ENCODE measurements at regions not wholly inside any gene's neighbourhood (a gene's known extent, or its start where the extent isn't known, plus 50 kb on each side); places are given as distances from the start of the nearest gene placed in this dataset.
A peak's percentile ranks its signal among the peaks of the same experiment; 100 is the strongest.

DNA sequence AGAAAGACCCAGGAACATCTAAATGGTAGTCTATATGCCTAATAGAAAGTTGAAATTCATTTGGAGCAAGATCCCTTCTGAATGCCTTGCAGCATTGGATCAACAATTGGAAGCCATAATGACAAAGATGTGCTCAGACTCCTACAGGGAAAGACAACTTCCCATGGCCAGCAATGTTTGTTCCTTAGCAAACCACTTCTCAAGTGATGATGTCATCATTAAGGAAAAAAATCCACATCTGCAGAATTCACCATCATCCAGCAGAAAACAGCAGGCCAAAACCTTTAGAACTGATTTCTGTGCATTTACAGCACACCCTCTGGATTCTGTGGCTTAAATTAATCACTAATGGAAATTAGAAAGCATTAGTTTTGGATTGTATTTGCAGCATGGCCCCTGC is 82.4 kb upstream of the ZIC3 start:
- Mint-ChIP-seq H3K36me3 (no peaks in the 10 kb centered on the region), H3K4me3 (no peak overlapping the region), H3K4me1 (no peaks in the 10 kb centered on the region), H3K27me3 (no peaks in the 10 kb centered on the region), H3K9me3 (peaks cover 3% of the 10 kb centered on the region), H3K27ac (no peak overlapping the region)
- DNase-seq (ENCODE audit: low spot score in 2 of 2) (no peak), ATAC-seq (ENCODE audit: low read depth) (no peak)

DNA sequence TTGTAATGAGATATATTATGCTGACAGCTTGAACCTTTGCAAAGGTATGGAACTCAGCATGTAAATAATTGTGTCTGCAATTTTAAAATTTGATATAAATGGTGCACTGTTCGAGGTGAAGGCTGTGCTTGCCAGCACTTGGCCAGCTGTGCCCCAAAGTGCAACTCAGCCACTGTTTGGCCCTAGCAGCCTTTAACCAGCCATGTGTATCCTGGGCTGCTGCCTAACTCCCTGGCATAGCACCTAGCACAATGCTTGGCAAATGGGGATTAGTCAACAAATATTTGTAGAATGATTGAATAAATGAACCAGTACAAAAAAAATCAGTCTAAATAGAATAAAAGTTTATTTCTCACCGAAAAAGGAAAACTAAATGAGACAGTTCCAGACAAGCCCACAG is 83.8 kb upstream of the ZIC3 start:
- Mint-ChIP-seq H3K27ac (no peak overlapping the region), H3K36me3 (no peaks in the 10 kb centered on the region), H3K4me1 (no peaks in the 10 kb centered on the region), H3K9me3 (peaks cover 3% of the 10 kb centered on the region), H3K4me3 (no peak overlapping the region), H3K27me3 (no peaks in the 10 kb centered on the region)
- no peak for DNase-seq (ENCODE audit: low spot score in 2 of 2)
- ATAC-seq (ENCODE audit: low read depth), result no peak

DNA sequence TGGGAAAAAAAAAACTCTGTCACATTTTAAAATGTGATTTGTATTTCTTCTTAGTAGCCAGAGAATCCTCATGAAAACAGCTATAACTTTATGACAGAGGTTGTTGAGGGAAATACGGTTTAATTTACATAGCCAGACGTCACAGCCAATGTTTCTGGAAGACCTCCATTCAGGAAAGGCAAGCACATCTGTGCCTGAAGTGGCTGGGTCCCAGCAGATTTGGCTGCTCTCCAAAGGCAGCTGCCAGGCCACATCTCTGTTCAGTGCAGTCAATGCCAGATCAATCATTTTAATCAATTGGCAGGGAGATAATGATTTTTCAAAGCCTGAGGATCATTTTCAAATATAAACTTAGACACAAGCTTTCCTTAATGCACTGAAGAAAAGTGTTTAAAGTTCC is 86.5 kb upstream of the ZIC3 start:
- Mint-ChIP-seq H3K27ac (no peak overlapping the region), H3K4me3 (no peak overlapping the region), H3K27me3 (no peaks in the 10 kb centered on the region), H3K4me1 (no peaks in the 10 kb centered on the region), H3K9me3 (no peaks in the 10 kb centered on the region), H3K36me3 (no peaks in the 10 kb centered on the region)
- no peak for ATAC-seq (ENCODE audit: low read depth)
- DNase-seq (ENCODE audit: low spot score in 2 of 2), result no peak

DNA sequence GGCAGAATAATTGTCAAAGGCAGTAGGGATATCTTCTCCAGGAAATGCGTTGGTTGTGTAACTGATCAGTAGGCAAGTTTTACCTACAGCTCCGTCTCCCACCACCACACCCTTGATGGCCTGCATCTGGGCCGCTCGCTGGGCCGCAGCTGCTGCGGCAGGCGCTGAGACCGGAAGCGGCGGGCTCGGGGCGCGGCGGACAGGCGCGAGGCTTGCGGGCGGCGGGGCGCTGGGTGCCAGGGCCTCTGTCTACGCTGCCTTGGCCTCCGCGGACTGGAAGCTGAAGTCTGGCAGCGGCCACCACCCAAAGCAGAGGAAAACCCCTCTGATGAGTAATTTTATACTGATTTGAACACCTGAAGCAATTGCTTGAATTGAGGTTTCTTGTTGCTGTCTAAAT is 124.2 kb upstream of the ZIC3 start:
- no peak overlapping the region for H3K4me3 Mint-ChIP-seq
- ATAC-seq (ENCODE audit: low read depth), result no peak
- H3K9me3 Mint-ChIP-seq, result peaks cover 6% of the 10 kb centered on the region
- H3K27ac Mint-ChIP-seq, result no peak overlapping the region
- H3K4me1 Mint-ChIP-seq, result no peaks in the 10 kb centered on the region
- no peaks in the 10 kb centered on the region for H3K27me3 Mint-ChIP-seq
- no peak for DNase-seq (ENCODE audit: low spot score in 2 of 2)
- H3K36me3 Mint-ChIP-seq, result no peaks in the 10 kb centered on the region

DNA sequence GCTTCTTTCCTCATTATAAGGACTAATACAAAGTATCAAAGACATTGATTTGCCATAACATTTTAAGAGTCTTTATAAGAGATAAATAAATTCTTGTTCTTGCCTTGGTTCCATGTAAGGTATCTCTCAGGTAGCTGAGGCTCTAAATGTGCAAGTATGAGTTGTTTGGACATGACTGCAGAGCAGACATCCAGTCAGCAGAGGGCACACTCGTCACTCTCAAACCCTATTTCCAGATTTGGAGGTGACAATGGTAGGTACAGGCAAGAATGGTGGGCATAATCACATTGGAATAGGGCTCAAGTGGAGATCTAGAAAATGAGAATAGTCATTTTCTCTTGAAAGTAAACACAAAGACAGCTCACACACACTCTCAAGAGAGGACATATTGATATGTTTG is 133.3 kb upstream of the ZIC3 start:
- H3K27me3 Mint-ChIP-seq, result peaks cover 7% of the 10 kb centered on the region
- H3K36me3 Mint-ChIP-seq, result peaks cover 2% of the 10 kb centered on the region
- H3K4me3 Mint-ChIP-seq, result no peak overlapping the region
- DNase-seq (ENCODE audit: low spot score in 2 of 2) (no peak), ATAC-seq (ENCODE audit: low read depth) (no peak)
- peaks cover 9% of the 10 kb centered on the region for H3K9me3 Mint-ChIP-seq
- no peaks in the 10 kb centered on the region for H3K4me1 Mint-ChIP-seq
- no peak overlapping the region for H3K27ac Mint-ChIP-seq

DNA sequence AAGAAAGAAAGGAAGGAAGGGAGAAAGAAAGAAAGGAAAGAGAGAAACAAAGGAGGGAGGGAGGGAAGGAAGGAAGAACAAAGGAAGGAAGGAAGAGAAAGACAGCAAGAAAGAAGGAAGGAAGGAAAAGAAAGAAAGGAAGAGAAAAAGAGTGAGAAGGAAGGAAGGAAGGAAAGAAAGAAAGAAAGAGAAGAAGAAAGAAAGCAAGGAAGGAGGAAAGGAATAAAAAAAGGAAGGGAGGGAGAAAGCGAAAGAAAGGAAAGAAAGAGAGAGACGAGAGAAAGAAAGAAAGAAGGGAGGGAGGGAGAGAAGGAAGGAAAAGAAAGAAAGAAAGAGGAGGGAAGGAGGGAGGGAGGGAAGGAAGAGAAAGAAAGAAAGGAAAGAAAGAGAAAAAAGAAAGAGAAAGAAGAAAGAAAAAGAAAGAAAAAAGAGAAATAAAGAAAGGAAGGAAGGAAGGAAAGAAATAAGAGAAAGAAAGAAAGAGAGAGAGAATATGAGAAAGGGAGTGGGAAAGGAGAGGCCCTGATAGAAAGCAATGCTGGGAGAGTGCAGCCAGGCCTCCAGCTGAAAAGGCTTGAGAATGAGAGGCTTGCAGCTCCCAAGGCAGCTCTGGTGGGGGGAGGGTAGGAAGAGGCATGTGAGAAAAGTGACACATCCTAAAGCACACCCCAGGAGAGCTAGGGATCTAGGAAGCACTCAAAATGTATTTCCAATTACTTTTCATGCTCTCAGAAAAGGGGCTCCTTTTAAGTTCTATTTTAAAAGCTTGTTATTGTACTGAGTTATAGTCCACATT is 134.0 kb upstream of the ZIC3 start:
- no peaks in the 10 kb centered on the region for H3K4me1 Mint-ChIP-seq
- ATAC-seq (ENCODE audit: low read depth) (no peak), DNase-seq (ENCODE audit: low spot score in 2 of 2) (no peak)
- no peak overlapping the region for H3K27ac Mint-ChIP-seq
- H3K4me3 Mint-ChIP-seq, result no peak overlapping the region
- peaks cover 7% of the 10 kb centered on the region for H3K27me3 Mint-ChIP-seq
- peaks cover 2% of the 10 kb centered on the region for H3K36me3 Mint-ChIP-seq
- peaks cover 6% of the 10 kb centered on the region for H3K9me3 Mint-ChIP-seq

DNA sequence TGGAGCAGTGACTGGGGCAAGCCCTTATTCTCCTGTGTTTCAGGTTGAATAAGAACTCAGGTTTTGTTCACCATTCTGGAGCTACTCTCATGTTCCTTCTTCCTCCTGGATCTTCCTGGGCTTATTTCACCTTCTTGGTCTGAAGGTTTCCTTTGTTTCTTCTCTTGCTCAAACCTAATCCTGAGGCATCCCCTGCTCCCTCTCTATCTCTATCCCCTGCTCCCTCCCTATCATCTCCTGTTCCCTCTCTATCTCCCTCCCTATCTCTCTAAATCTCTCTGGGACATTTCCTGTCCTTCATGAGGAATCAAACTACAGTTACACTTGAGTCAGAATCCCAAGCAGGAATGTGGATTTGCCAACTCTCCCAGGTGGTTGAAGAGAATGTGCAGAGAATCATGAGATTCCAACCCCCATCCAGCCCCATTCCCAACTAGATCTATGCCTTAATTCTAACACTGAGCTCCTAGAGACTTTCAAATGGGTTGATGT is 134.9 kb upstream of the ZIC3 start:
- no peaks in the 10 kb centered on the region for H3K4me1 Mint-ChIP-seq
- no peak for DNase-seq (ENCODE audit: low spot score in 2 of 2)
- no peak for ATAC-seq (ENCODE audit: low read depth)
- no peak overlapping the region for H3K27ac Mint-ChIP-seq
- peaks cover 2% of the 10 kb centered on the region for H3K36me3 Mint-ChIP-seq
- no peak overlapping the region for H3K4me3 Mint-ChIP-seq
- peaks cover 3% of the 10 kb centered on the region for H3K9me3 Mint-ChIP-seq
- peaks cover 7% of the 10 kb centered on the region for H3K27me3 Mint-ChIP-seq

DNA sequence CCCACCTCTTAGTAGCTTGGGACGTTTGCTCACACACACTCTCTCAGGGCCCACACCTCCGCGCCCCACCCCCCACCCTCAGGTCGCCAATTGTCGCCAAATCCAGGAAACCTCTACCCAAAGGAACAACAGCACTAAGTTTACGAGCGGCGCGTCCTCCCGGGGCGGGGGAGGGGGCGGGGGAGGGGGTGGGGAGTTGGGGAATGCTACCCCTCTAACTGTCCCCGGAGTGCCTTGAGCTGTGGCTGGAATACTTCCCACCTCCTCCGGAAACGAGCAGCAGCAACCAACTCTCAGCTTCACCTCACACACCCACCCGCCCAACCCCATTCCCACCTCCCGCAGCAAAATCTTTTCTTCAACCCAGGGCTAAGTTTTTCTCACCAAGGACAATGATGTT is 135.6 kb upstream of the ZIC3 start:
- DNase-seq (ENCODE audit: low spot score in 2 of 2) (no peak), ATAC-seq (ENCODE audit: low read depth) (no peak)
- H3K9me3 Mint-ChIP-seq, result peaks cover 3% of the 10 kb centered on the region
- no peak overlapping the region for H3K27ac Mint-ChIP-seq
- H3K36me3 Mint-ChIP-seq, result peaks cover 2% of the 10 kb centered on the region
- H3K4me1 Mint-ChIP-seq, result no peaks in the 10 kb centered on the region
- H3K27me3 Mint-ChIP-seq, result peaks cover 7% of the 10 kb centered on the region
- no peak overlapping the region for H3K4me3 Mint-ChIP-seq

DNA sequence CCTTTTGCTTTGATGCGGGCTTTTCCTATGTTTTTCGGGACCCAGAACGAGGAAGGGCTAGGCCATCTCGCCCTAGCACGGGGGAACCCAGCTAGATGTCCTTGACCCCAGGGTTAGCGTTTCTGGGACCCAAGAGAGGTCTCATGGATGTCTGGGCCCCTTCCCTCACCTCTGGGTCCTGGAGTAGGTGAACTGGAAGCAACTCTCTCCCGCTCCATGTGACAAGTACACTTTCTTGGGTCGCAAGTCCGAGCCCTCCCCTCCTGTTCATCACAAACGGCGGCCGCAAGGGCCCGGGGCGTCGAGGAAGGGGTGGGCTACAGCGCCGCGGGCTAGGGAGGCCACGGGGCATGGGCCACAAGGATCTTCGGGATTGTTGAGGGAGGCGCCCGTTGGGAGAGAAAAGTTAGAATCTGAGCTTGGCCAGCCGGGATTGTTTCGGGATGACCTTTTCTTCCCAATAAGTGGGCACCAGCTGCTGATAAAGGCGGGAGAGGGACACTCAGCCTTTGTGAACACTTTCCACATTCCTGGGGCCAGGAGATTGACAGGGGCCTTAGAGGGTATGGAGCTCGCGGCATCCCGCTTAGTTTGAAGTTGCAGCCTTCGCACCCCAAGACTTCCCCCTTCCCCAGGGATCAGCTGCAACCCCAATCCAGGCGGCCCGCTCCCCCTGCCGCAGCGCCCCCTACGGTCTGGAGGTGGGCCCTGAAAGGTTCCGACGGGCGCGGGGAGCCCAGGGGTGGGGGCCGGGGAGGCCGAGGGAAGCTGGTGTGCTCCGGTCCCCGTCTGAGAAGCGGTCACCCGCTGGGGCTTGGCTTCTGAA is 136.9 kb upstream of the ZIC3 start:
- ATAC-seq (ENCODE audit: low read depth) (no peak), DNase-seq (ENCODE audit: low spot score in 2 of 2) (no peak)
- Mint-ChIP-seq H3K9me3 (peaks cover 3% of the 10 kb centered on the region), H3K27ac (no peak overlapping the region), H3K4me3 (peak overlapping the region; percentile 59), H3K4me1 (no peaks in the 10 kb centered on the region), H3K36me3 (peaks cover 2% of the 10 kb centered on the region), H3K27me3 (peaks cover 11% of the 10 kb centered on the region)

DNA sequence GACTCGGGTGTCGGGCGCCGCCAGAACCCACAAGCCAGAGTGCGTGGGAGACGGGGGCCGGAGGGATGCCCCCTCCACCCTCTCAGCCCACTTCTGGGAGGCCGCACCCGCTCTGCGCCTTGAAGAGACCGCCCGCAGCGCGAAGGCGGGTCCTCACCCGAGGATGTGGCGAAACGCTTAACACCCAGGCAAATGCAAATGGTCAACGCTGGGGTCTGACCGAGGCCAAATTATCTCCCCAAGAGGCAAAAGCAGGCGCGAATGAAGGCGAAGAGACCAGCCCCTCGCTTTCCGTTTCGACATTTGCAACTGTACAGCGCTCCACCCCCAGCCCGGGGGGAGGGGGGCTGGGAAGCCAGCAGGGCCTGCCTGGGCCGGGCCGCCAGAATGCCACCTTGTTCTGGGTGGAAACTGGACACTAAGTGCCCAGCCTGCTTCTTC is 137.7 kb upstream of the ZIC3 start:
- Mint-ChIP-seq H3K36me3 (peaks cover 2% of the 10 kb centered on the region), H3K27ac (no peak overlapping the region), H3K9me3 (peaks cover 3% of the 10 kb centered on the region), H3K4me3 (peak overlapping the region; percentile 59), H3K4me1 (no peaks in the 10 kb centered on the region), H3K27me3 (peaks cover 11% of the 10 kb centered on the region)
- ATAC-seq (ENCODE audit: low read depth), result no peak
- DNase-seq (ENCODE audit: low spot score in 2 of 2), result no peak

DNA sequence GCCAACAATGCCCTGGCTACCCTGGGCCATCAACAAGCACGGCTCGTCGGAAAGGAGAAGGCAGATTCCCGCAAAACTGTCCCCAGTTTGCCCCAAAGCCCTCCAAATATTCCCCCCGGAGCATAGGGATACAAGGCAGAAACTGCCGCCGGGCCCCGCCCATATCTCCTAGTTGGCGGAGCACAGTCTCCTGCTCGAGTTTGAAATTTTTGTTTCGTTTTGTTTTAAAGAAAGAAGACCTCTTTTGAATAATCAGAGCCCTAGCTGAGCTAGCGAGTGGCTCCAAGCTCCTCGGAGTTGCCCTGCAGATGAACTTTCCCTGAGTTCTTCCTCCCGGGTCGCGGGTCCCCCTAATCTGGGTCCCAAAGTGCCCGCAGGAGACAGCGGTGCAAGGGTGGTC is 138.1 kb upstream of the ZIC3 start:
- H3K4me3 Mint-ChIP-seq, result peak overlapping the region; percentile 32
- no peaks in the 10 kb centered on the region for H3K4me1 Mint-ChIP-seq
- H3K27ac Mint-ChIP-seq, result no peak overlapping the region
- no peak for DNase-seq (ENCODE audit: low spot score in 2 of 2)
- H3K9me3 Mint-ChIP-seq, result peaks cover 3% of the 10 kb centered on the region
- peaks cover 11% of the 10 kb centered on the region for H3K27me3 Mint-ChIP-seq
- H3K36me3 Mint-ChIP-seq, result peaks cover 2% of the 10 kb centered on the region
- no peak for ATAC-seq (ENCODE audit: low read depth)

DNA sequence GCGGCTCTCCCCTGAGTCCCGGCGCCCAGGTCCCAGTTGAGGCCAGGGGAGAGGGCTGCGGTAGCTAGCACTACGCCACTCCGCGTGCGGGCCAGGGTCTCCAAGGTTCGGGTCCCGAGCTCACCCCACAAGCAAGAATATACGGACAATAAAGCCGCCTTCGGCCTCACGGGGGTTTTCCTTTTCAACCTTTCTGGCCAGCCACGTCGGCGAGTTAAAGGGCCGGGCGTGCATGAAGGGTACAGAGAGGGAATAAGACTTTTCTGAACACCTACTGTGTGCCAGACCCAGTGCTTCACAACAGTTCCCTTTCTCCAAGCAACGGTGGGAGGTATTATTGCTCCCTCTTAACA is 138.5 kb upstream of the ZIC3 start:
- DNase-seq (ENCODE audit: low spot score in 2 of 2) (no peak), ATAC-seq (ENCODE audit: low read depth) (no peak)
- Mint-ChIP-seq H3K4me3 (no peak overlapping the region), H3K27me3 (peaks cover 10% of the 10 kb centered on the region), H3K36me3 (peaks cover 2% of the 10 kb centered on the region), H3K9me3 (peaks cover 3% of the 10 kb centered on the region), H3K4me1 (no peaks in the 10 kb centered on the region), H3K27ac (no peak overlapping the region)

DNA sequence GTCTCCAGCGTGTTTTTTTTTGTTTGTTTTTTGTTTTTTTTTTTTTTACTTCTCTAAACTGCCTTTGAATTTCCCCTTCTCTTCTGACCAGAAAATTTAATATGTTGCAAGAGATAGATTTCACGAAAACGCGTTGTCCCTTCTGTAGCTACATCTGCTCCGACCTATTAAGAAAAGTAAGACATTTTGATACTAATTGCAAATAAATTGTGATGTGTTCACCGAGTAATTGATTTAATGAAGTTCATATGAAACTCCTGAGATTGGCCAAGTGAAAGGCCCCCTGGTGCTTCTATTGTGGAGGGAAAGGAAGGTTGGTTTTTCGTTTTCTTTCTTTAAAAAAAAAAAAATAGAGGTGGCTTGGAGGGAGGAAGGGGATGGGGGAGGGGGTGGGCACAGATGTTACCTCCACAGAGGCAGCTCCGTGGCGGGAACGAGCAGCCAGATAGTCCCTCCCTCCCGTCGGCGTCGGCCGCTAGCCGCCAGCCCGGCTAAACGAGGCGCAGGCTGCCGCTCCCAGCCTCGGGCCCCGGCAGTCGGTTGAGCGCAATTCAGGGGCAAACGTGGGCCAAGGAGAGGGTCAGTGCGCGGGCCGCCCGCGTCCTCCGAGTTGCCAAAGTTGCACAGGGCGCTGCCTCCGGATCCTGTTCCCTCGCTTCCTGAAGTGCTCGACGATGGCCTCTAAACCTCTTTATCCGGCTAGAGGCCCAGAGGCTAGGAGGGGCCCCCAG is 139.1 kb upstream of the ZIC3 start:
- no peaks in the 10 kb centered on the region for H3K4me1 Mint-ChIP-seq
- no peak for DNase-seq (ENCODE audit: low spot score in 2 of 2)
- H3K4me3 Mint-ChIP-seq, result no peak overlapping the region
- H3K27ac Mint-ChIP-seq, result no peak overlapping the region
- ATAC-seq (ENCODE audit: low read depth), result no peak
- peaks cover 2% of the 10 kb centered on the region for H3K36me3 Mint-ChIP-seq
- peaks cover 10% of the 10 kb centered on the region for H3K27me3 Mint-ChIP-seq
- peaks cover 3% of the 10 kb centered on the region for H3K9me3 Mint-ChIP-seq

DNA sequence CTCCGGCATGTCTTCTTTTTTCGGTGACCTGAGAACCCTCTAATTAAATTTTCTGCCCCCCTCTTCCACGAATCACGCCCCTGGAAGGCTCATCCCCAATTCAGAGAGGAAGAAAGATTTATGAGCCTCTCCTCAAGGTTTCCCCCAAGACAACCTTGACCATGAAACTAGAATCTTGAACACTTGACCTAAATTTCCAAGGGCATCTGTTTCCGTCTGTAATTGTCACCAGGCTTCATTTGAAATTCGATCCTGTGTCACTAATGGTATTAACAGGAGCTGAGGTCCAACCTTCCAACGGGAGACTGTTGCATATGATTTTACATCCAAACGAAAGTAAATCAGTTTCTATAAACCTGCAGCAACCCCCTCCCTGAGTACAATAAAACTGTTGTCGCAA is 139.9 kb upstream of the ZIC3 start:
- Mint-ChIP-seq H3K36me3 (no peaks in the 10 kb centered on the region), H3K27ac (no peak overlapping the region), H3K27me3 (peaks cover 5% of the 10 kb centered on the region), H3K4me3 (no peak overlapping the region), H3K9me3 (no peaks in the 10 kb centered on the region), H3K4me1 (no peaks in the 10 kb centered on the region)
- DNase-seq (ENCODE audit: low spot score in 2 of 2) (no peak), ATAC-seq (ENCODE audit: low read depth) (no peak)
